T-helper 1 cell (primary cell): ENCODE measurements at regions not wholly inside any gene's neighbourhood (a gene's known extent, or its start where the extent isn't known, plus 50 kb on each side); places are given as distances from the start of the nearest gene placed in this dataset.
"Not testable (repeated sequence)": the region's sequence is repeated elsewhere in the genome, so short reads cannot be mapped to it uniquely, and the experiment has no call there.

ENCODE experiments used
- DNase-seq, 5 donors: peaks; one replicate each; pipeline ENCODE4 v3.0.0-alpha.2; 2012 to 2020

DNA sequence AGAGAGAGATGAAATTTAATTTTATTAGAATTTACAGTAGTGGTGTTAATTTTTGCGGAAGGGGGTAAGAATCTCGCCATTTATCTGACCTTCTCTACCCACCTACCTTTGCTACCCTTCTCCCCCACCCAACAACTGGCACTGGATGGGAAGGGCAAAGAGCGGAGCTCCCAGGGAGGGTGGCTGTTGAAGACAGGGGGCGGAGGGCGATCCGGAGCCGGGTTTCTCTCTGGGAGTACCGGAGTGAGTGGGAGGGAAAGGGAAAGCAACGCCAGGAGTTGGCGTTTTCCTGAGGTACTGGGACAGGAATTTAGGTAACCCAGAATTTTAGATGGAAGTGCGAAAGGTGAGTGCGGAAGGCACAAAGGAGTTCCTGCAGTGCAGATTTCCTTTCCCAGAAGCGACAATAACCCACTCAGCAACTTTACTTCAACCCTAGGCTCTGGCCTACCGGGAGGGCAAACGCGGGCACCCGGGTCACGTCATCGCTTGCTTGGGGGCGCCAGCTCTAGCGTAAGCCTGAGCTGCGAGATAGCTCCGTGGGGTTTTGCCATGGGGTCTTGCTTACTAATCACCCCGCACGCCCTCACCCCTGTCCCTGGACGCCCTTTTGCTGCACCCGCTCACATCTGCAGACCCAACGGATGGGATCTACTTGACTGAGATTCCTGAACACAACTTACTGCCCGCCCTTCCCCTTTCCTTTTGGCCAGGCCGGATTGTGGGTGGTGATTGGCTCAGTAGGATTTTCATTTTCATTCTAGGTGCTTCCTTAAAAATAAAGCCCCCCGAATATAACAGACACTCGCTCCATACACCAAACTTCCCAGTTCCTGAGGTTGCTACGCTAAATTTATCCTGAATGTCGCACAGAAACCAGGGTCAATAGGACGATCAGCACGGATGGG is 413.0 kb upstream of the ESRRG start:
- DNase-seq = no peak

GRCh38 chr1:217135569-217135915 is 412.3 kb upstream of the ESRRG start:
- DNase-seq = no peak

DNA sequence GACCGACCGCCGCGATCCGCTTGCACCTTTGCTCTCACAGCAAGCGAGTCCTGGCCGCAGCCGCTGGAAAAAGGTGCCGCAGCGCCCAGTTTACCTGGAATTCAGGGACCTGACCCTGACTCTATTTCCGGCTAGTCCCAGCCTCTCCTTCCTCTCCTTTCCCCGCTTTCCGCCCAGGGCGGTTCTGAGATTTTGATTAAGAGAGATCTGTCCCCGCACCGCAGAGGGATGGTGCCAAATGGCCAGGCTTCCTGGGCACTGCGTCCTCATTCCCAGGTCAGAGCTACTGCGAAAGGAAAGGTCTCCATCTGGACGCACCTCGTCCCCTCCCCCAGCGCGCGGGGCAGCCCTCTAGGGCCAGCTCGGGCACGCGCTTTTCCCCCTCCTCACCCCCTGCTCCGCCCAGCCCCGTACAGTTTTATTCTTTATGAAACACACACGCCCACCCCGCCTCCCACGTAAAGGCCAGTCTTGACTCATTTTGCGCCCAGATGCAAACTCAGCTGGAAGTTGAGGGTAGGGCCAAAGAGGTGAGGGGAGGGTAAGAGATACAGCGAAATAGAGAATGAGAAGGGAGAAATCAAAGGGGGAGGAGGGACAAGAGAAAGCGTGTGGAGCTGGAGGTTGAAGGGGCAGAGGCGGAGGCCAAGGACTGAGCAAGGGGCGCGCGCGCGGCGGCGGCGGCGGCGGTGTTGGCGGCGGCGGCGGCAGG is 411.8 kb upstream of the ESRRG start:
- DNase-seq = no peak

- no peak for DNase-seq
Measured at GRCh38 chr1:217133958-217134856, 411.0 kb upstream of the ESRRG start.

DNA sequence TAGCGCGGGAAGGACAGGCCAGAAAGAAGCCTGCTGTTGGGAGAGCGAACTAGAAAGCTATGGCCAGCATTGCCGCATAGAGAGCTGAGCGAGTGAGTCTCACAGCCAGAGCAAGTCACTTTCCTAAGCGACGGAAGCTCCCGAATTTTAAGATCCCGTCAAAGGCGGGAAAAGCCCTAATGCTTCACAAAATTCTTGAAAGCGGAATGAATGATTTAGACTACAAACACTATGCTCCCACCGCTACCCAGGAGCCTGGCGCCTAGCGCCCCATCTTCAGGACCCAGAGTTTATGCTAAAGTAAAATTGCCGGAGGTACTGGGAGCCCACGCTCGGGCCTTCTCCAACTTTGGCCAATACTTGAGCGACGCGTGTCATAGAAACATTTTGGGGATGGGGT is 409.9 kb upstream of the ESRRG start:
- no peak for DNase-seq

DNA sequence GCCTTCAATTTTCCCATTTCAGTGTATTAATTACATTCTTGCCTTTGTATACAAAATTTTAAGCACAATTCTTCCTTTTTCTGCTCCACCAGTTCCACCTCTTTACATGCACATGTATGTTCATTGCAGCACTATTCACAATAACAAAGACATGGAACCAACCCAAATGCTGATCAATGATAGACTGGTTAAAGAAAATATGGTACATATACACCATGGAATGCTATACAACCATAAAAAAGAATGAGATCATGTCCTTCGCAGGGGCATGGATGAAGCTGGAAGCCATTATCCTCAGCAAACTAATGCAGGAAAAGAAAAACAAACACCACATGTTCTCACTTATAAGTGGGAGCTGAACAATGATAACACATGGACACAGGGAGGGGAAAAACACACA is 400.1 kb upstream of the ESRRG start:
- DNase-seq = not testable (repeated sequence)

- DNase-seq = no peak
Measured at GRCh38 chr1:217117973-217118465, 394.8 kb upstream of the ESRRG start.

- DNase-seq = no peak
Measured at GRCh38 chr1:217115404-217116380, 392.5 kb upstream of the ESRRG start.

DNA sequence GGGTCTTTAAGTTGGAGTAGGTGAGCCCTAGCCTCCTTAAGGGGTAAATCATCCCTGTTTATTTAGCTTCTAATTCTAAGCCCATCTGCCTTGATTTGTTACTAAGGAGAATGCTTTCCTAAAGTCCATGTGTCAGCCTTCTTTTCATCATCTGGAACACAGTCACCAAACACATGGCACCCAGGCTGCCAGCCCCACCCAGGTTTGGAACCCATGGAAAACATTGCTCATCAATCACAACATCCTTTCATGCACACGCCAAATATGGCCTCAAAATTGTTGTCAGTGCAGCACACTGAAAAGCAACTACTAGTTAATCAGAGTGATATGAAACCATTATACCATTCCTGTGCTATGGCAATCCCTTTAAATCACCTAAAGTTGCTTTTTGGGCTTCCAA is 386.7 kb upstream of the ESRRG start:
- DNase-seq = no peak

DNA sequence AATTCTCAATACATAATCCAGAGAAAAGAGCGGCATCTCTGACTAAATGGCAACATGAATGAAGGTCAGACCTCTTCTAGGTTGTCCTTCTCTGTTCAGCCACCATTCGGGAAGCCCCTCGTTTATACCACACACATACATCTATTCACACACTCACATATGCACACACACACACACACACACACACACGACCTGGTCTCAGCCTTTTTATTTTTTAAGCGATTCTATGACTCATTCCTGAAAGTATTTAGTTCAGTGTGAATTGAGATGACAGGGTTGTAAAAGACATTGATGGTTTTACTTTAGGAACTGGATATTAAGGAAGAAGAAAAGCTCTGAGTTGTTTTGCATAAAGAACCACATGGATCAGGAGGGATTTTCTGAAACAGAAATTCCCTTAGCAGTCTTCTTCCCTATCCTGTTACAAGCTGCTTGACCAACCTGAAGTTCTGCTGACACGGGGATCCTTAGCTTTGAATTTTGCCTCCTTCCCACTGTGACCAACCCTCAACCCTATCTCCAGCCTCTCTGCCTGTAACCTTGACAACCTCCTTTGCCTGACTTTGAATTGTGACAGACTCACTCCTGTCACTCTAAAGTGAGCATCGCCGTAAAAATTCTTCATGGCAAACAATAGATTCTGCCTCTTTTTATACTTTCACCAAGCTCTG is 383.1 kb upstream of the ESRRG start:
- no peak for DNase-seq

DNA sequence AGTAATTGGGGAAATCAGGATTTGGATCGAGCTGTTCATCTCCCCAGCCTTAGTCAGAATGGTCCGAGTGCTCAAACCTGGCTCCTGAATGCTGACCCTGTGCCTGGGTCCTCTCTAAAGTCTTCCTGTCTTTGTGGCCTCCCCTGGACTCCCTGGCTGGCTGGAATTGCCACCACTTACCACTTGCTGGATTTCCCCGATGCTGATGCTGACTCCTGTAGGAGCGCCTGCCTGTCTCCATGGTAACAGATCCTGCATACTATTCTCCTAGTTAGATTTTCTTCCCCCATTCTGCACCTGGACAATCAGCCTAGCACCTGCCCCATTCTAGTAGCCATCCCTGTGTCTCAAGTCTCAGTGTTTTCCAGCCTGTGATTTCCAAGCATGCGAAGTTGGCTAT is 382.2 kb upstream of the ESRRG start:
- no peak for DNase-seq

- DNase-seq = no peak
Measured at GRCh38 chr1:217097819-217098218, 374.6 kb upstream of the ESRRG start.

DNA sequence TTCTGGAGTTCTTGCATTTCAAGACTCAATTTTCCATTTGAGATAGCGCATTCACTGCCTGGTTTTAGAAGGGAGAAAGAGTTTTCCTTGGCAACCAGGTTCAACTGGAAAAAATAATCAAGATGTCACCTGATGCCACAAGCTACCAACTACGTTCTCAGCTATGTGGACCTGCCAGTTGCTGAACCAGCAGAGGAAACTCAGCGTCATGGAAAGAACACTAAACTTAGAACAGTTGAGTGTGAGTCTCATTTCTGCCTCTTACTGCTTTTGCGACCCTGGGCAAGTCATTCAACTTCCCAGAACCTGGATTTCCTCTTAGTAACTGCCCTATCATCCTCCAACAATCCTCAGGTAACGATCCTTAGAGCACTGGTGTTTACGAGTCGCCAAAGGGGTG is 373.0 kb upstream of the ESRRG start:
- DNase-seq = no peak

- DNase-seq = no peak
Measured at GRCh38 chr1:217095050-217095622, 371.9 kb upstream of the ESRRG start.

- DNase-seq = no peak
Measured at GRCh38 chr1:217091561-217091960, 368.3 kb upstream of the ESRRG start.

- no peak for DNase-seq
Measured at GRCh38 chr1:217090060-217090911, 367.1 kb upstream of the ESRRG start.

DNA sequence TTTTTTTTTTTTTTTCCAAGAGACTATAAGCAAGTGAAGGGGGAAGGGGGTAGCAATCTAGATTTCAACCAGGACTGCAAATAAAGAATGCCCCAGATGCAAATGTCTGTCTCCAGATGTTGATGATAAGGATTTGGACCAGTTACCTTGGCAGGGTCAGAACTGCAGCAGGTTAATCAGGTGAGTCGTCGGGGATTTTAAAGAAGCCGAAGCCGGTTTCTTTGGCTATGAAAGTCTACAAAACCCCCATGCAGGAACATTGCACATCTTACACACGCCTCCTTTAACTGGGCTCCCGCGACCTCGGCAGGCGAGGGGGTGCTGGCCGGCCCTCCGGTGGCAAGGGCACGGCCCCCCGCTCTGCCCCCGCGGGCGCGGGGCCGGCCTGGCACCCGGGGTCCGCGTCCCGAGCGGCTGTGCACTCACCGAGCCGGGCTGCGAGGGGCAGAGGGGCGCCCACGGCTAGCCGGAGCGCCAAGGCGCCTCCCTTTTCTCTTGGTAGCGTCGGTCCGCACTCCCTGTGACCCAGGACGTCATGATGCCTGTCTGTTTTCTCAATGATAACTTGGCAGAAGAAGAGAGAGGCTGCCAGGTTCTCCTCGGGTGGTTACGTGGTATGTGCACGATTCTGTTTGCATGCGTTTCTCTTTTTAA is 366.3 kb upstream of the ESRRG start:
- DNase-seq = no peak

DNA sequence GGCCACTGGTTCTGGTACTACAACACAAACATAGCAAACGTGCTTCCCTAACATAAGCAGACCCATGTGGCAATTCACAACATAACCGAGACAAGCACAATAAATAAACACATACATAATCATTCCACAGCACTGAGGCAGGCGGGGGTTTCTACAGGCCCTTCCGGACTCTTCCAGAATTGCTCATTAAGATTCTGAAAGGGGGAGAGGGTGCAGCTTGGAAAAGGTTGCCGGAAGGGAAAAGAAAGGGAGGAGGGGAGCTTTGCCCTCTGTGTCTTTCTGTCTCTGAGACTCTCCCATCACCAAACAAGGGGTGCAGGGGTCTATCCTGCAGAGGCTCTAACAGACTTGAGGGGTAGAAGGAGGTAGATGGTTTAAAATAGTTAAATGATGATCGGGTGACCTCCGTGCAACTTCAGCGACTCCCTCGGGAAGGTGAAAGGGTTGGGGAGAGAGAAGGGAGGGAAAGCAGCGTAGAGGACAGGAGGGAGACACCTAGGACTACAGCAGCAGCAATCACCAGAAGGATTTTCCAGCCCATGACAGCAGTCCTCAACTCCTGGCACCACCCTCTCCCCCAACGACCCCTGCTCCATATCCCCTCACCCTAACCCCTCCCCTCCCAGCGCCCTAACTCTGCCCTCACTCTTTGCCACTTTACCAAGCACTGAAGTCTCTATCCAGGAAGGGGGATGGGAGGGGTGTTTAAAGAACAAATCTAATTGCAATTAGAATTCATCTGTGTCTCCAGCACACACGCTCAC is 365.5 kb upstream of the ESRRG start:
- DNase-seq = no peak
